AG04449 (cell line): ENCODE measurements at regions not wholly inside any gene's neighbourhood (a gene's known extent, or its start where the extent isn't known, plus 50 kb on each side); places are given as distances from the start of the nearest gene placed in this dataset.

ENCODE experiments used
- CTCF ChIA-PET: fragments of 350-600 bp; formaldehyde crosslinking; extraction: SDS; loops from one replicate; lab custom pipeline; 2021; ENCODE audit warnings: antibody characterized with exemption; lab: Yijun Ruan, JAX
- POLR2A ChIA-PET: fragments of 400-600, 350-600 bp; formaldehyde crosslinking; extraction: SDS; loops from one replicate; lab custom pipeline; 2020; ENCODE audit warnings: antibody characterized with exemption, inconsistent platforms; lab: Yijun Ruan, JAX
- DNase-seq: peaks from one replicate; pipeline ENCODE4 v3.0.0-alpha.2; 2010; ENCODE audit warnings: low read depth, low spot score
- H3K4me3 ChIP-seq: 2 replicates; pipeline ENCODE4 v1.5.1; 2011; ENCODE audit warnings: low read depth, mild to moderate bottlenecking, control low read depth, low read length
- CTCF ChIP-seq: IDR thresholded peaks from one replicate; pipeline ENCODE4 v1.5.1; 2011; ENCODE audit warnings: mild to moderate bottlenecking, moderate library complexity, low read length, control low read depth, inconsistent platforms; ENCODE audit not compliant: insufficient read depth; ENCODE audit errors: missing control alignments

GRCh38 chr5:6831678-6832671 is 118.7 kb downstream of the TENT4A start:
- CTCF ChIA-PET = no interaction called here
- POLR2A ChIA-PET = no interaction called here

GRCh38 chr5:6832994-6833393 is 119.8 kb downstream of the TENT4A start:
- CTCF ChIA-PET = no interaction called here
- DNase-seq = no peak
- POLR2A ChIA-PET = no interaction called here

More at GRCh38 chr5:6831678-6832671, 118.7 kb downstream of the TENT4A start:
- no peak overlapping the region for H3K4me3 ChIP-seq
- no peak for DNase-seq
- TF ChIP-seq CTCF = no peak

GRCh38 chr5:6833406-6833805 is 120.2 kb downstream of the TENT4A start:
- no peak for DNase-seq
- no peak for TF ChIP-seq CTCF
- ChIA-PET POLR2A (interaction anchor here (0.6 kb wide), 1 partner anchor 20 kb away, joined by 3 read pairs; no protein-coding TSS in a partner anchor), CTCF (no interaction called here)
- H3K4me3 ChIP-seq = no peak overlapping the region

More at GRCh38 chr5:6832994-6833393, 119.8 kb downstream of the TENT4A start:
- no peak overlapping the region for H3K4me3 ChIP-seq
- TF ChIP-seq CTCF = no peak

- ChIA-PET CTCF (interaction anchor here (1.2 kb wide), 2 partner anchors 61 to 71 kb away, joined by 3 to 8 read pairs; no protein-coding TSS in a partner anchor), POLR2A (no interaction called here)
- no peak overlapping the region for H3K4me3 ChIP-seq
- no peak for DNase-seq
- TF ChIP-seq CTCF = no peak
These were observed 123.9 kb downstream of the TENT4A start for GRCh38 chr5:6837095-6837494.

GRCh38 chr5:6837519-6838110 is 124.4 kb downstream of the TENT4A start:
- H3K4me3 ChIP-seq = no peak overlapping the region
- TF ChIP-seq CTCF = peak; percentile 45
- no peak for DNase-seq
- CTCF ChIA-PET = no interaction called here
- POLR2A ChIA-PET = no interaction called here

- DNase-seq = no peak
- H3K4me3 ChIP-seq = no peak overlapping the region
- CTCF ChIA-PET = interaction anchor here (0.9 kb wide), 2 partner anchors 72 to 75 kb away, joined by 3 to 4 read pairs; no protein-coding TSS in a partner anchor
- no peak for TF ChIP-seq CTCF
- POLR2A ChIA-PET = no interaction called here
These were observed 125.5 kb downstream of the TENT4A start for GRCh38 chr5:6838736-6839135.
